ENCODE measurements at regions not wholly inside any gene's neighbourhood (a gene's known extent, or its start where the extent isn't known, plus 50 kb on each side); places are given as distances from the start of the nearest gene placed in this dataset.
A peak's percentile ranks its signal among the peaks of the same experiment; 100 is the strongest.

- no peak for DNase-seq
- no peak for TF ChIP-seq CTCF (IDR thresholded peaks at IDR 0.05; ENCODE audit: low read depth, low read length)
- no peaks in the 10 kb centered on the region for H3K36me3 ChIP-seq
- H3K4me3 ChIP-seq (ENCODE audit: low read depth, low read length), result no peak overlapping the region
- no peaks in the 10 kb centered on the region for H3K27me3 ChIP-seq
- no peaks in the 10 kb centered on the region for H3K4me1 ChIP-seq
- H3K9me3 ChIP-seq, result no peaks in the 10 kb centered on the region
Measured at GRCh38 chr12:67148265-67148664, 120.9 kb upstream of the CAND1 start.

DNA sequence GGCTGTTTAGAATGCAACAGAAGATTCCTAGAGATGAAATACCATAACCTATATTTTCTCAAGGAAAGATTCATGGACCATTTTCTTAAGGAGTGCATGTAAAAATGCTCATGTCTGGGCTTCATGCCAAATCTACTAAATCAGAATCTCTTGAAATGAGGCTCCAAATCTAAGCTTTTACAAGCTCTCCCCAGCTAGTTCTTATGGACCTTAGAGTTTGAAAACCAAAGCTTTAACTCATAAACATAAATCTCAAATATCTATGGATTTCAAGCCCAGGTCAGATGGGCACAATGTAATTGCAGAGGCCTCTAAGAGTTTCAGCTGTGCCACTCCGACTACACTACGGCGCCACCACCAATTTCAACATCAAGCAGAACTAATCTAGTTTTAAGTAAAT lies 117.3 kb upstream of the CAND1 start:
- H3K4me1 ChIP-seq, result no peaks in the 10 kb centered on the region
- no peaks in the 10 kb centered on the region for H3K9me3 ChIP-seq
- no peaks in the 10 kb centered on the region for H3K27me3 ChIP-seq
- no peak for TF ChIP-seq CTCF (IDR thresholded peaks at IDR 0.05; ENCODE audit: low read depth, low read length)
- DNase-seq, result no peak
- no peak overlapping the region for H3K4me3 ChIP-seq (ENCODE audit: low read depth, low read length)
- H3K36me3 ChIP-seq, result no peaks in the 10 kb centered on the region

DNA sequence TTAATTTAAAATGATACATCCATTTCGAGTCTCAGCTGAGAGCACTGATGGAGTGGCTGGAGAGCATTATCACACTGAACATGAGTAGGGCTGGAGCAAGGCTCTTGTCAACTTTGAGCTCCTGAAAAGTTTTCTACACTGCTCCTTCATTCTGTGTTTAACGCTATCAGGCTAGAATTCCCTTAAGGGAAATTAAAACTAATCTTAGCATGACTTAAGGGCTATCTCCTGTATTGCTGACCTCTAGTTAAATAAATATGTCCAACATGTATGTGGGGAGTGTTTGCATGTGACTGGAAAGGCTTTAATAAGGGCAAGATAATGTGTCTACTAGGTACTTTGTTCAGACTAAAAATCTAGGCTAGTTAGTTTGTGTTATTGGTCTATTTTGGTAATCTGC lies 116.7 kb upstream of the CAND1 start:
- H3K9me3 ChIP-seq, result no peaks in the 10 kb centered on the region
- no peaks in the 10 kb centered on the region for H3K4me1 ChIP-seq
- H3K36me3 ChIP-seq, result no peaks in the 10 kb centered on the region
- no peak for DNase-seq
- no peak for TF ChIP-seq CTCF (IDR thresholded peaks at IDR 0.05; ENCODE audit: low read depth, low read length)
- H3K4me3 ChIP-seq (ENCODE audit: low read depth, low read length), result no peak overlapping the region
- no peaks in the 10 kb centered on the region for H3K27me3 ChIP-seq

DNA sequence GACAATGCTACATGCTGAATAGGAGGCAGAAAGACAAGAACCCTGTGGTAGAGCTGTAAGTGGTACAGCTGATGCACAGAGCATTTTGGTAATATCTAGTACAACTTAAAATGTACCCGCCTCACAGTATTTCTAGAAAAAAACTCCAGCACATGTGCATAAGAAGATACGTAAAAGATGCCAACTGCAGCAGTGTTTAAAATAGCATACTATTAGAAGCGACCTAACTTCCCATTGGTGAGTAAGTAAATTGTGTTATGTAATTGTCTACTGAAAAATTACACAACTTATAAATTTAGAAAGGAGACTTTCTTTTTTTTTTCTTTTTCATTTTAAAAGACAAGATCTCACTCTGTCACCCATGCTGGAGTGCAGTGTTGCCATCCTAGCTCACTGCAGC lies 114.3 kb upstream of the CAND1 start:
- Histone ChIP-seq H3K27me3 (no peaks in the 10 kb centered on the region), H3K36me3 (no peaks in the 10 kb centered on the region), H3K4me1 (no peaks in the 10 kb centered on the region), H3K9me3 (no peaks in the 10 kb centered on the region), H3K4me3 (ENCODE audit: low read depth, low read length) (no peak overlapping the region)
- no peak for DNase-seq
- TF ChIP-seq CTCF (IDR thresholded peaks at IDR 0.05; ENCODE audit: low read depth, low read length), result no peak

DNA sequence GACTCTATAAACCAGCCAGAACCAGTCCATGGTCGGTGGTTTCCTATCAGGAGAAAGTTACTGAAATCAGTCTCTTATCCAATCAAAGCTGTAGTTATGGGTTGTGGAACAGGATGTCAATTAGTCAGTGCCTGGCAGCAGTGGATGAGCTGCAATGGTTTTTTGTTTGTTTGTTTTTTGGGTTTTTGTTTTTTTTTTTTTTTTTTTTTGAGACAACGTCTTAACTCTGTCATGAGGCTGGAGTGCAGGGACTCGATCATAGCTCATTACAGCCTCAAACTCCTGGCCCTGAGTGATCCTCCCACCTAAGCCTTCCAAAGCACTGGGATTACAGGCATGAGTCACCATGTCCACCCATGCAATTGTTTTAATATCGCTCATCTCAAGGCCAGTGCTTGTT lies 113.3 kb upstream of the CAND1 start:
- Histone ChIP-seq H3K4me3 (ENCODE audit: low read depth, low read length) (no peak overlapping the region), H3K9me3 (no peaks in the 10 kb centered on the region), H3K36me3 (no peaks in the 10 kb centered on the region), H3K27me3 (no peaks in the 10 kb centered on the region), H3K4me1 (no peaks in the 10 kb centered on the region)
- DNase-seq, result no peak
- TF ChIP-seq CTCF (IDR thresholded peaks at IDR 0.05; ENCODE audit: low read depth, low read length), result no peak

DNA sequence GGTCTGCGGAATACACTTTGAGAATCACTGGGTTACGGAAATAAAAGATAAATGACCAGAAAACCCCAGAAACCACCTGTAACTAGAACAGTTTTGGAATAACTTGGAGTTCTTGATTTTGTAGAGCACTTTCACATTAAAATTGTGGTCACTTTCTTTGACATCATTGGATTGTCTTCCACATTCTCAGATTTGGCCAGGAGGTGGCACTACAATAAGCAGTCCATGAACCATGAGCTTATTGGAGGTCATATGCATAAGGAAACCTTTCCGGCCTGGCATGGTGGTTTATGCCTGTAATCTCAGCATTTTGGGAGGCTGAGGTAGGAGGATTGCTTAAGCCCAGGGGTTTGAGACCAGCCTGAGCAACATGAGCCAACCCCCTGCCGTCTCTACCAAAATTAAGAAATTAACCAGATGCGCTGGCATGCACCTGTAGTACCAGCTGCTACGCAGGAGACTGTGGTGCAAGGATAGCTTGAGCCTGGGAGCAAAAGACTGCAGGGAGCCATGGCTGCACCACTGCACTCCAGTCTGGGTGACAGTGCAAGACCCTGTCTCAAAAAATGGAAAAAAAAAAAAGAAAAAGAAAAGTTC lies 107.7 kb upstream of the CAND1 start:
- no peaks in the 10 kb centered on the region for H3K4me1 ChIP-seq
- peak; percentile 64 for TF ChIP-seq CTCF (IDR thresholded peaks at IDR 0.05; ENCODE audit: low read depth, low read length)
- no peaks in the 10 kb centered on the region for H3K9me3 ChIP-seq
- no peak overlapping the region for H3K4me3 ChIP-seq (ENCODE audit: low read depth, low read length)
- DNase-seq, result peak; percentile 32
- H3K27me3 ChIP-seq, result no peaks in the 10 kb centered on the region
- H3K36me3 ChIP-seq, result no peaks in the 10 kb centered on the region
